ENCODE measurements at regions not wholly inside any gene's neighbourhood (a gene's known extent, or its start where the extent isn't known, plus 50 kb on each side); places are given as distances from the start of the nearest gene placed in this dataset.

DNA sequence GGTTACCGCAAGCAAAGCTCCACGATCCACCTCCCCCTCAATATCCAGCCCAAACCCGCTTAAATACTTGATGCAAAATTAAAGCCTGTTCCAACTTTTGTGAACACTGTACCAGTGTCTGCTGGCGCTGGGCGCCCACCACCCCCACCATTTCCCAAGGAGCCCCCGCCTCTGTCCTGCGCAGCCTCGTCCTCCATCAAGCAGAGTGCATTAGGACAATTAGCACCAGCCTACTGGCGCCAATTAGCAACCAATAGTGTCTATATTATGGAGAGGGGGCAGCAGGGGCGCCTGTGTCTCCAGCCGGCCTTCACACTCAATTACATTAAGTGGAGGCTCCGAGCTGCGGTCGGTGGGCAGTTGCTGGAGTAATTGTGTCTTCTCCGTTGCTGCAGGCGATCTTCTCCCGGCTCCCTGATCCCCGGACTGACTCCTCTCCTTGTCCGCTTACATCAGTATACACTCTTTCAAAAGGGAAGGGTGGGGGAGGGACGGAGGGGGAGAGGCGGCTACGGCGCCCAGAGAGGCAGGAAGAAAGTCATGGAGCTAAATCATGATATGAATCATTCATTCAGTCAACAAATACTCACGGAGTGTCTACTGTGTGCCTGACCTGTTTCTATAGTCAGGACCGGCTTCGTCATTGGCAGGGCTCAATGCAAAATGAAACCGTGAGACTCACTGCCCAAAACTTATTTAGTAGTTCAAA is 707.3 kb downstream of the MED13L start:
- no peaks in the 10 kb centered on the region for H3K4me1 Mint-ChIP-seq (ENCODE audit: low read depth)
- H3K27ac Mint-ChIP-seq: no peak overlapping the region
- intact Hi-C loops (cut with micrococcal nuclease): no loop called here
- CTCF ChIA-PET: no interaction called here
- no peaks in the 10 kb centered on the region for H3K27me3 Mint-ChIP-seq
- H3K4me3 Mint-ChIP-seq: no peak overlapping the region
- DNase-seq: no peak
- ATAC-seq: no peak
- no peak for TF ChIP-seq CTCF (IDR thresholded peaks at IDR 0.05)
- no peaks in the 10 kb centered on the region for H3K36me3 Mint-ChIP-seq (ENCODE audit: low read depth)
- POLR2A ChIA-PET: no interaction called here
- H3K9me3 Mint-ChIP-seq: no peaks in the 10 kb centered on the region

DNA sequence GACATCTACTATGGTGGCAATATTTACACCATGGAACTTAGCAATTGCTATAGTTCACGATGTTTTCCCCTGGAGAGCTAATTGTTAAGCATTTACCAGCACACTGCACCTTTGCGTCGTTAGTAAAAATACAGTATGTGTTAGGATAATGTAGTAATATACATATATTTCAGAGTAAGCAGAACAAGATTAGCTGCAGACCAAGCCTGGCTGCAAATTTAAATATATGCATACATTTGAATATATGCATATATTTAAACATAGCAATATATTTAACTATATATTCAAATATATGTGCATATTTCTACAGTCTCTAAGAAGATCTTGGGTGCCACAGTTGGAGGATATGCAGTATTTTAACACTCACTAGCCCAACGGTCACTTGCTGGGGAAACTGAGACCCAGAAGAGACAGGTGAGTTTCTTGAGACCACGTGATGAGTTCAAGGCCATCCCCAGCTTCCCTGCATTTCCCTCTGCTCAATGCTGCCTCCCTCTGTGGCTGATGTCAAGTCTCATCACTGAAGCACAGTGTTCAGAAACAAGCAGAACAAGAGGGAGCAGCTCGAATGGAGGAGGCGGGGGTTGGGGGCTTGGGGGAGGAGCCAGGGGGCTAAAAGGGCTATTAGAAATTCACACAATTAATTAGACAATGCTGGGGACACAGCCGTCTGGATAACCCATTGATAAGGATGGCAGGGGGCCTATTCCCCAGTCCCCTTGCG is 708.0 kb downstream of the MED13L start:
- H3K4me3 Mint-ChIP-seq: no peak overlapping the region
- H3K4me1 Mint-ChIP-seq (ENCODE audit: low read depth): no peaks in the 10 kb centered on the region
- POLR2A ChIA-PET: no interaction called here
- H3K9me3 Mint-ChIP-seq: no peaks in the 10 kb centered on the region
- DNase-seq: no peak
- no peaks in the 10 kb centered on the region for H3K27me3 Mint-ChIP-seq
- H3K27ac Mint-ChIP-seq: no peak overlapping the region
- no peak for TF ChIP-seq CTCF (IDR thresholded peaks at IDR 0.05)
- no peaks in the 10 kb centered on the region for H3K36me3 Mint-ChIP-seq (ENCODE audit: low read depth)
- no peak for ATAC-seq
- intact Hi-C loops (cut with micrococcal nuclease): no loop called here
- CTCF ChIA-PET: no interaction called here

GRCh38 chr12:115558281-115558680 is 719.2 kb downstream of the MED13L start:
- DNase-seq: no peak
- H3K4me1 Mint-ChIP-seq (ENCODE audit: low read depth): no peaks in the 10 kb centered on the region
- H3K27me3 Mint-ChIP-seq: no peaks in the 10 kb centered on the region

GRCh38 chr12:115553622-115554021 is 723.9 kb downstream of the MED13L start:
- CTCF ChIA-PET: no interaction called here
- H3K4me1 Mint-ChIP-seq (ENCODE audit: low read depth): no peaks in the 10 kb centered on the region
- no peaks in the 10 kb centered on the region for H3K27me3 Mint-ChIP-seq
- H3K36me3 Mint-ChIP-seq (ENCODE audit: low read depth): no peaks in the 10 kb centered on the region
- H3K27ac Mint-ChIP-seq: no peak overlapping the region
- POLR2A ChIA-PET: no interaction called here
- DNase-seq (no peak), ATAC-seq (no peak)
- H3K9me3 Mint-ChIP-seq: no peaks in the 10 kb centered on the region
- TF ChIP-seq CTCF (IDR thresholded peaks at IDR 0.05): no peak
- no peak overlapping the region for H3K4me3 Mint-ChIP-seq
- intact Hi-C loops (cut with micrococcal nuclease): no loop called here

More at GRCh38 chr12:115558281-115558680, 719.2 kb downstream of the MED13L start:
- ChIA-PET POLR2A (no interaction called here), CTCF (no interaction called here)
- Mint-ChIP-seq H3K36me3 (ENCODE audit: low read depth) (no peaks in the 10 kb centered on the region), H3K4me3 (no peak overlapping the region), H3K27ac (no peak overlapping the region), H3K9me3 (no peaks in the 10 kb centered on the region)
- intact Hi-C loops (cut with micrococcal nuclease): no loop called here
- no peak for TF ChIP-seq CTCF (IDR thresholded peaks at IDR 0.05)
- no peak for ATAC-seq

- no peak for TF ChIP-seq CTCF (IDR thresholded peaks at IDR 0.05)
- ChIA-PET POLR2A (no interaction called here), CTCF (no interaction called here)
- Mint-ChIP-seq H3K27ac (no peak overlapping the region), H3K36me3 (ENCODE audit: low read depth) (no peaks in the 10 kb centered on the region), H3K9me3 (peaks cover 4% of the 10 kb centered on the region), H3K4me3 (no peak overlapping the region), H3K27me3 (no peaks in the 10 kb centered on the region), H3K4me1 (ENCODE audit: low read depth) (no peaks in the 10 kb centered on the region)
- intact Hi-C loops (cut with micrococcal nuclease): no loop called here
- ATAC-seq: no peak
- no peak for DNase-seq
Observed at GRCh38 chr12:115543269-115543668, 734.2 kb downstream of the MED13L start.

Data from activated CD8-positive, alpha-beta T cell treated with anti-CD3 and anti-CD28 coated beads for 36 hours (primary cell).